Naive thymus-derived CD4-positive, alpha-beta T cell (primary cell): ENCODE measurements at regions not wholly inside any gene's neighbourhood (a gene's known extent, or its start where the extent isn't known, plus 50 kb on each side); places are given as distances from the start of the nearest gene placed in this dataset.

Source experiments
- ATAC-seq: fragments of 150-1000 bp; cut with Tn5 transposase; 2 replicates; pipeline ENCODE4 v1.10.0; 2021; ENCODE audit warnings: mild to moderate bottlenecking, moderate library complexity
- CTCF ChIA-PET: fragments of 350-600 bp; sonication (Branson Sonifier 250); formaldehyde crosslinking; loops from one replicate; lab custom pipeline; 2021; ENCODE audit warnings: antibody characterized with exemption; lab: Charles Lee
- POLR2A ChIA-PET: fragments of 350-600 bp; sonication (Branson Sonifier 250); formaldehyde crosslinking; loops from one replicate; lab custom pipeline; 2021; ENCODE audit warnings: antibody characterized with exemption, inconsistent platforms; lab: Charles Lee
- DNase-seq, 9 donors: peaks; one replicate each; pipeline versions ENCODE4 v3.0.0 to v3.0.0-alpha.2; 2020 to 2022; ENCODE audit warnings: mixed read lengths in 1 of 9
- H3K27ac ChIP-seq: one replicate; pipeline ENCODE4 v1.7.0; 2013; ENCODE audit warnings: mild to moderate bottlenecking, low read depth, low read length, moderate library complexity
- H3K27me3 ChIP-seq, 2 donors: one replicate each; pipeline ENCODE4 v1.7.0; 2013; ENCODE audit warnings: low read length in 2 of 2, mild to moderate bottlenecking in 2 of 2, moderate library complexity in 2 of 2; ENCODE audit not compliant: control insufficient read depth in 2 of 2, insufficient read depth in 2 of 2
- H3K36me3 ChIP-seq, 3 experiments: 1 replicate in 2 of 3; 2 replicates in 1 of 3; pipeline ENCODE4 v1.7.0; 2013; ENCODE audit warnings: low read length in 3 of 3, mild to moderate bottlenecking in 3 of 3, moderate library complexity in 1 of 3; ENCODE audit not compliant: insufficient read depth in 3 of 3, control insufficient read depth in 2 of 3
- H3K4me1 ChIP-seq, 2 donors: one replicate each; pipeline ENCODE4 v1.7.0; 2013; ENCODE audit warnings: low read length in 2 of 2, mild to moderate bottlenecking in 2 of 2, moderate library complexity in 1 of 2; ENCODE audit not compliant: control insufficient read depth in 2 of 2, insufficient read depth in 2 of 2
- H3K4me3 ChIP-seq: 2 replicates; pipeline ENCODE4 v1.7.0; 2013; ENCODE audit warnings: mild to moderate bottlenecking, low read length
- H3K9me3 ChIP-seq, 3 experiments: 1 replicate in 2 of 3; 2 replicates in 1 of 3; pipeline ENCODE4 v1.7.0; 2013; ENCODE audit warnings: low read length in 3 of 3; ENCODE audit not compliant: control insufficient read depth in 2 of 3
- H3K27ac Mint-ChIP-seq, 9 donors: one replicate each; pipeline ENCODE4 v1.8.0; 2020 to 2022; ENCODE audit warnings: mixed read lengths in 9 of 9, mild to moderate bottlenecking in 8 of 9, moderate library complexity in 5 of 9, inconsistent platforms in 2 of 9
- H3K27me3 Mint-ChIP-seq, 5 donors: one replicate each; pipeline ENCODE4 v1.8.0; 2021 to 2022; ENCODE audit warnings: mixed read lengths in 5 of 5, mild to moderate bottlenecking in 1 of 5
- H3K36me3 Mint-ChIP-seq, 5 donors: one replicate each; pipeline ENCODE4 v1.8.0; 2020 to 2022; ENCODE audit warnings: mixed read lengths in 5 of 5, mild to moderate bottlenecking in 3 of 5, inconsistent platforms in 1 of 5
- H3K4me1 Mint-ChIP-seq, 7 donors: one replicate each; pipeline ENCODE4 v1.8.0; 2020 to 2022; ENCODE audit warnings: mixed read lengths in 7 of 7, mild to moderate bottlenecking in 3 of 7, inconsistent platforms in 1 of 7
- H3K4me3 Mint-ChIP-seq, 10 donors: one replicate each; pipeline ENCODE4 v1.8.0; 2020 to 2022; ENCODE audit warnings: mild to moderate bottlenecking in 10 of 10, mixed read lengths in 10 of 10, moderate library complexity in 6 of 10, inconsistent platforms in 2 of 10
- H3K9me3 Mint-ChIP-seq, 11 donors: one replicate each; pipeline ENCODE4 v1.8.0; 2020 to 2022; ENCODE audit warnings: mixed read lengths in 11 of 11, mild to moderate bottlenecking in 4 of 11, inconsistent platforms in 1 of 11, moderate library complexity in 1 of 11
- intact Hi-C, 2 donors: fragments of 100-400 bp; cut with micrococcal nuclease; formaldehyde crosslinking; loops; one replicate each; pipeline ENCODE4 v1.15.1; 2023

GRCh38 chr20:4444404-4444803 lies 195.3 kb upstream of the ADRA1D start:
- Mint-ChIP-seq H3K4me3 (no peak overlapping the region), H3K36me3 (no peaks in the 10 kb centered on the region), H3K9me3 (peaks cover 0 to 6% (median 0%) of the 10 kb centered on the region in 11 donors), H3K4me1 (no peaks in the 10 kb centered on the region), H3K27me3 (peaks cover 0 to 23% (median 18%) of the 10 kb centered on the region in 5 donors), H3K27ac (no peak overlapping the region)
- ATAC-seq (no peak), DNase-seq (no peak)
- POLR2A ChIA-PET = no interaction called here
- intact Hi-C loops = no loop called here
- no peaks in the 10 kb centered on the region for H3K4me1 ChIP-seq
- H3K27ac ChIP-seq = no peak overlapping the region
- CTCF ChIA-PET = no interaction called here
- H3K36me3 ChIP-seq = no peaks in the 10 kb centered on the region
- no peaks in the 10 kb centered on the region for H3K9me3 ChIP-seq
- H3K4me3 ChIP-seq = no peak overlapping the region
- no peaks in the 10 kb centered on the region for H3K27me3 ChIP-seq

GRCh38 chr20:4443016-4443415 lies 193.9 kb upstream of the ADRA1D start:
- CTCF ChIA-PET = no interaction called here
- Mint-ChIP-seq H3K27me3 (peaks cover 0 to 23% (median 15%) of the 10 kb centered on the region in 5 donors), H3K36me3 (no peaks in the 10 kb centered on the region), H3K9me3 (peaks cover 0 to 6% (median 0%) of the 10 kb centered on the region in 11 donors), H3K27ac (no peak overlapping the region), H3K4me1 (no peaks in the 10 kb centered on the region), H3K4me3 (no peak overlapping the region)
- no peak for DNase-seq
- Histone ChIP-seq H3K27ac (no peak overlapping the region), H3K36me3 (no peaks in the 10 kb centered on the region), H3K4me3 (no peak overlapping the region), H3K4me1 (no peaks in the 10 kb centered on the region), H3K27me3 (no peaks in the 10 kb centered on the region), H3K9me3 (no peaks in the 10 kb centered on the region)
- intact Hi-C loops = no loop called here
- ATAC-seq = no peak
- POLR2A ChIA-PET = no interaction called here

- H3K36me3 Mint-ChIP-seq = no peaks in the 10 kb centered on the region
Observed at GRCh38 chr20:4441871-4442270, 192.8 kb upstream of the ADRA1D start.

DNA sequence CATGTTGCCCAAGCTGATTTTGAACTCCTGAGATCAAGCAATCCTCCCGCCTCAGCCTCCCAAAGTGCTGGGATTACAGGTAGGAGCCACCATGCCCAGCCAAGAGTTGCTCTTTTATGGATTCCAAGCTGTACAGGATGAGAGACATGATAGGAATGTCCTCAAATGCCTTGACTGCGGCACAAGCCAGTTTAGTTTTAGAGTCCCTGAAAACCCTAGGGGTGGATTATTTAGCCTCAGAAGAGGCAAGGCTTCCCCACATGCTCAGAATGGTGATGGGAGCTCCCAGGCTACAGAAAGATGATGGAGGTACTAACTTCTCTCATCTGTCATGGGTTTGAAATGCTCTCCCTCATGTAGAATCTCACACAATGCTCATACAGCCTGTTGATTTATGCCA lies 192.1 kb upstream of the ADRA1D start:
- H3K9me3 ChIP-seq = no peaks in the 10 kb centered on the region
- Mint-ChIP-seq H3K4me1 (no peaks in the 10 kb centered on the region), H3K27me3 (peaks cover 0 to 16% (median 5%) of the 10 kb centered on the region in 5 donors), H3K9me3 (no peaks in the 10 kb centered on the region), H3K36me3 (no peaks in the 10 kb centered on the region), H3K27ac (no peak overlapping the region), H3K4me3 (no peak overlapping the region)
- ChIA-PET CTCF (no interaction called here), POLR2A (no interaction called here)
- no peaks in the 10 kb centered on the region for H3K27me3 ChIP-seq
- ATAC-seq (no peak), DNase-seq (no peak)
- no peak overlapping the region for H3K27ac ChIP-seq
- no peak overlapping the region for H3K4me3 ChIP-seq
- no peaks in the 10 kb centered on the region for H3K4me1 ChIP-seq
- no peaks in the 10 kb centered on the region for H3K36me3 ChIP-seq
- intact Hi-C loops = no loop called here

More at GRCh38 chr20:4441871-4442270, 192.8 kb upstream of the ADRA1D start:
- intact Hi-C loops = no loop called here
- ATAC-seq (no peak), DNase-seq (no peak)
- Histone ChIP-seq H3K4me3 (no peak overlapping the region), H3K9me3 (no peaks in the 10 kb centered on the region), H3K4me1 (no peaks in the 10 kb centered on the region), H3K27me3 (no peaks in the 10 kb centered on the region), H3K36me3 (no peaks in the 10 kb centered on the region), H3K27ac (no peak overlapping the region)
- H3K27ac Mint-ChIP-seq = no peak overlapping the region
- ChIA-PET POLR2A (no interaction called here), CTCF (no interaction called here)
- H3K9me3 Mint-ChIP-seq = peaks cover 0 to 3% (median 0%) of the 10 kb centered on the region in 11 donors
- H3K27me3 Mint-ChIP-seq = peaks cover 0 to 19% (median 8%) of the 10 kb centered on the region in 5 donors
- no peaks in the 10 kb centered on the region for H3K4me1 Mint-ChIP-seq
- no peak overlapping the region for H3K4me3 Mint-ChIP-seq

- H3K27me3 Mint-ChIP-seq = peaks cover 0 to 8% (median 4%) of the 10 kb centered on the region in 5 donors
- POLR2A ChIA-PET = no interaction called here
Observed at GRCh38 chr20:4439461-4439860, 190.4 kb upstream of the ADRA1D start.

GRCh38 chr20:4437131-4437530 lies 188.0 kb upstream of the ADRA1D start:
- Histone ChIP-seq H3K9me3 (no peaks in the 10 kb centered on the region), H3K4me1 (no peaks in the 10 kb centered on the region), H3K4me3 (no peak overlapping the region), H3K27ac (no peak overlapping the region), H3K27me3 (no peaks in the 10 kb centered on the region), H3K36me3 (no peaks in the 10 kb centered on the region)
- Mint-ChIP-seq H3K36me3 (no peaks in the 10 kb centered on the region), H3K27me3 (peaks cover 0 to 15% (median 11%) of the 10 kb centered on the region in 5 donors), H3K27ac (no peak overlapping the region), H3K4me1 (peaks cover 0 to 2% (median 0%) of the 10 kb centered on the region in 7 donors), H3K9me3 (no peaks in the 10 kb centered on the region), H3K4me3 (no peak overlapping the region)
- POLR2A ChIA-PET = no interaction called here
- DNase-seq (no peak), ATAC-seq (no peak)
- CTCF ChIA-PET = no interaction called here
- intact Hi-C loops = no loop called here

More at GRCh38 chr20:4439461-4439860, 190.4 kb upstream of the ADRA1D start:
- intact Hi-C loops = no loop called here
- no peak overlapping the region for H3K27ac Mint-ChIP-seq
- CTCF ChIA-PET = no interaction called here
- H3K36me3 Mint-ChIP-seq = no peaks in the 10 kb centered on the region
- no peaks in the 10 kb centered on the region for H3K36me3 ChIP-seq
- peaks cover 0 to 2% (median 0%) of the 10 kb centered on the region in 7 donors for H3K4me1 Mint-ChIP-seq
- H3K4me1 ChIP-seq = no peaks in the 10 kb centered on the region
- no peak for DNase-seq
- H3K27ac ChIP-seq = no peak overlapping the region
- H3K9me3 ChIP-seq = no peaks in the 10 kb centered on the region
- no peak overlapping the region for H3K4me3 Mint-ChIP-seq
- no peak overlapping the region for H3K4me3 ChIP-seq
- no peaks in the 10 kb centered on the region for H3K9me3 Mint-ChIP-seq
- no peak for ATAC-seq
- no peaks in the 10 kb centered on the region for H3K27me3 ChIP-seq

GRCh38 chr20:4435671-4436455 lies 186.8 kb upstream of the ADRA1D start:
- Mint-ChIP-seq H3K36me3 (no peaks in the 10 kb centered on the region), H3K4me1 (peaks cover 0 to 2% (median 0%) of the 10 kb centered on the region in 7 donors), H3K9me3 (no peaks in the 10 kb centered on the region), H3K4me3 (no peak overlapping the region), H3K27ac (no peak overlapping the region), H3K27me3 (peaks cover 0 to 25% (median 15%) of the 10 kb centered on the region in 5 donors)
- ChIA-PET POLR2A (no interaction called here), CTCF (no interaction called here)
- H3K9me3 ChIP-seq = no peaks in the 10 kb centered on the region
- no peaks in the 10 kb centered on the region for H3K27me3 ChIP-seq
- H3K4me1 ChIP-seq = no peaks in the 10 kb centered on the region
- no peaks in the 10 kb centered on the region for H3K36me3 ChIP-seq
- ATAC-seq (no peak), DNase-seq (no peak)
- intact Hi-C loops = no loop called here
- H3K27ac ChIP-seq = no peak overlapping the region
- H3K4me3 ChIP-seq = no peak overlapping the region
